ENCODE measurements at regions not wholly inside any gene's neighbourhood (a gene's known extent, or its start where the extent isn't known, plus 50 kb on each side); places are given as distances from the start of the nearest gene placed in this dataset.

DNA sequence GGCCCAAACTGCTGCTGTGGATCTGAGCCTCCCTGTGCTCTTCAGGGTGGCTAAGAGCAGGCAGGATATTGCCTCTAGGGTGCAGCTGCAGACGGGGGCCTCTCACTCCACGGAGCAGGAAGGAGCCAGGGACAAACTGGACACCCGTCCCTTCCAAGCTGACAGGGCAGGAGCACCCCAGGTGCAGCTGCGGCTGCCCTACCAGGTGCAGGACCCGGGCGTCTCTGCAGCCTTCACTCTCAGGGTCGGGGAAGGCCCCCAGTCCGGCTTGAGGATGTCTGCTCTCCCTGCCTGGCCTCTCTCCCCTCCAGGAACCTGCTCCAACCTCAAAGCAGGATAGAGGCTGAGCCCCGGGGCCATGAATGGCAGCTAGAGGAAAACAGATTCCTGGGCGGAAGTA is 1554.9 kb upstream of the CADM2 start:
- H3K4me1 ChIP-seq (ENCODE audit: control insufficient read depth, insufficient read depth, low read length) = no peaks in the 10 kb centered on the region
- POLR2A ChIA-PET = no interaction called here
- H3K36me3 ChIP-seq (ENCODE audit: control insufficient read depth in 2 of 2, insufficient read depth in 1 of 2, low read length in 2 of 2) = no peaks in the 10 kb centered on the region
- H3K9me3 ChIP-seq (ENCODE audit: control insufficient read depth, insufficient read depth, low read depth, low read length) = no peaks in the 10 kb centered on the region
- no peak overlapping the region for H3K27ac ChIP-seq (ENCODE audit: extremely low read depth, low read depth, low read length)
- no peak overlapping the region for H3K4me3 ChIP-seq (ENCODE audit: low read depth, low read length)
- TF ChIP-seq ZNF561 (tag by site-specific recombination; IDR thresholded peaks at IDR 0.05; ENCODE audit: borderline replicate concordance) (no peak), ZNF24 (tag by site-specific recombination; IDR thresholded peaks at IDR 0.05) (no peak), ZNF366 (tag by site-specific recombination; conservative IDR thresholded peaks at IDR 0.05) (no peak), ZBTB48 (tag by site-specific recombination; IDR thresholded peaks at IDR 0.05) (no peak), SCRT1 (tag by site-specific recombination; IDR thresholded peaks at IDR 0.05; ENCODE audit: borderline replicate concordance) (no peak), ZNF544 (tag by site-specific recombination; IDR thresholded peaks at IDR 0.05) (no peak), ZNF433 (tag by site-specific recombination; IDR thresholded peaks at IDR 0.05; ENCODE audit: low read depth) (no peak), ZNF274 (IDR thresholded peaks at IDR 0.05; ENCODE audit: low read length) (no peak), ZNF274 (tag by site-specific recombination; IDR thresholded peaks at IDR 0.05; ENCODE audit: borderline replicate concordance) (no peak), ZNF514 (tag by site-specific recombination; IDR thresholded peaks at IDR 0.05) (no peak), YY2 (tag by site-specific recombination; IDR thresholded peaks at IDR 0.05) (no peak), ZNF48 (tag by site-specific recombination; IDR thresholded peaks at IDR 0.05) (no peak), TCF7L2 (IDR thresholded peaks at IDR 0.05; ENCODE audit: borderline replicate concordance, low read depth, low read length) (no peak), ZNF266 (tag by site-specific recombination; IDR thresholded peaks at IDR 0.05; ENCODE audit: low read depth) (no peak)
- TF ChIP-seq, protein P1, sequence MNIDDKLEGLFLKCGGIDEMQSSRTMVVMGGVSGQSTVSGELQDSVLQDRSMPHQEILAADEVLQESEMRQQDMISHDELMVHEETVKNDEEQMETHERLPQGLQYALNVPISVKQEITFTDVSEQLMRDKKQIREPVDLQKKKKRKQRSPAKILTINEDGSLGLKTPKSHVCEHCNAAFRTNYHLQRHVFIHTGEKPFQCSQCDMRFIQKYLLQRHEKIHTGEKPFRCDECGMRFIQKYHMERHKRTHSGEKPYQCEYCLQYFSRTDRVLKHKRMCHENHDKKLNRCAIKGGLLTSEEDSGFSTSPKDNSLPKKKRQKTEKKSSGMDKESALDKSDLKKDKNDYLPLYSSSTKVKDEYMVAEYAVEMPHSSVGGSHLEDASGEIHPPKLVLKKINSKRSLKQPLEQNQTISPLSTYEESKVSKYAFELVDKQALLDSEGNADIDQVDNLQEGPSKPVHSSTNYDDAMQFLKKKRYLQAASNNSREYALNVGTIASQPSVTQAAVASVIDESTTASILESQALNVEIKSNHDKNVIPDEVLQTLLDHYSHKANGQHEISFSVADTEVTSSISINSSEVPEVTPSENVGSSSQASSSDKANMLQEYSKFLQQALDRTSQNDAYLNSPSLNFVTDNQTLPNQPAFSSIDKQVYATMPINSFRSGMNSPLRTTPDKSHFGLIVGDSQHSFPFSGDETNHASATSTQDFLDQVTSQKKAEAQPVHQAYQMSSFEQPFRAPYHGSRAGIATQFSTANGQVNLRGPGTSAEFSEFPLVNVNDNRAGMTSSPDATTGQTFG (tag by site-specific recombination; IDR thresholded peaks at IDR 0.05; ENCODE audit: borderline replicate concordance) = no peak
- CTCF ChIA-PET = no interaction called here

- ChIA-PET CTCF (no interaction called here), POLR2A (no interaction called here)
- H3K4me1 ChIP-seq (ENCODE audit: control insufficient read depth, insufficient read depth, low read length) = no peaks in the 10 kb centered on the region
- H3K4me3 ChIP-seq (ENCODE audit: low read depth, low read length) = no peak overlapping the region
- no peaks in the 10 kb centered on the region for H3K36me3 ChIP-seq (ENCODE audit: control insufficient read depth in 2 of 2, insufficient read depth in 1 of 2, low read length in 2 of 2)
- no peaks in the 10 kb centered on the region for H3K9me3 ChIP-seq (ENCODE audit: control insufficient read depth, insufficient read depth, low read depth, low read length)
- no peak overlapping the region for H3K27ac ChIP-seq (ENCODE audit: extremely low read depth, low read depth, low read length)
- TF ChIP-seq, protein P2, sequence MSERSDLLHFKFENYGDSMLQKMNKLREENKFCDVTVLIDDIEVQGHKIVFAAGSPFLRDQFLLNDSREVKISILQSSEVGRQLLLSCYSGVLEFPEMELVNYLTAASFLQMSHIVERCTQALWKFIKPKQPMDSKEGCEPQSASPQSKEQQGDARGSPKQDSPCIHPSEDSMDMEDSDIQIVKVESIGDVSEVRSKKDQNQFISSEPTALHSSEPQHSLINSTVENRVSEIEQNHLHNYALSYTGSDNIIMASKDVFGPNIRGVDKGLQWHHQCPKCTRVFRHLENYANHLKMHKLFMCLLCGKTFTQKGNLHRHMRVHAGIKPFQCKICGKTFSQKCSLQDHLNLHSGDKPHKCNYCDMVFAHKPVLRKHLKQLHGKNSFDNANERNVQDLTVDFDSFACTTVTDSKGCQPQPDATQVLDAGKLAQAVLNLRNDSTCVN (tag by site-specific recombination; optimal IDR thresholded peaks at IDR 0.05) = no peak
- no peak for TF ChIP-seq ZNF132 (tag by site-specific recombination; IDR thresholded peaks at IDR 0.05; ENCODE audit: borderline replicate concordance)
- no peak for TF ChIP-seq ZNF664 (tag by site-specific recombination; IDR thresholded peaks at IDR 0.05)
- no peak for TF ChIP-seq YY1 (tag by site-specific recombination; IDR thresholded peaks at IDR 0.05)
- no peak for TF ChIP-seq ZNF600 (tag by site-specific recombination; IDR thresholded peaks at IDR 0.05)
- no peak for TF ChIP-seq IKZF3 (tag by site-specific recombination; IDR thresholded peaks at IDR 0.05)
- TF ChIP-seq, protein P3, sequence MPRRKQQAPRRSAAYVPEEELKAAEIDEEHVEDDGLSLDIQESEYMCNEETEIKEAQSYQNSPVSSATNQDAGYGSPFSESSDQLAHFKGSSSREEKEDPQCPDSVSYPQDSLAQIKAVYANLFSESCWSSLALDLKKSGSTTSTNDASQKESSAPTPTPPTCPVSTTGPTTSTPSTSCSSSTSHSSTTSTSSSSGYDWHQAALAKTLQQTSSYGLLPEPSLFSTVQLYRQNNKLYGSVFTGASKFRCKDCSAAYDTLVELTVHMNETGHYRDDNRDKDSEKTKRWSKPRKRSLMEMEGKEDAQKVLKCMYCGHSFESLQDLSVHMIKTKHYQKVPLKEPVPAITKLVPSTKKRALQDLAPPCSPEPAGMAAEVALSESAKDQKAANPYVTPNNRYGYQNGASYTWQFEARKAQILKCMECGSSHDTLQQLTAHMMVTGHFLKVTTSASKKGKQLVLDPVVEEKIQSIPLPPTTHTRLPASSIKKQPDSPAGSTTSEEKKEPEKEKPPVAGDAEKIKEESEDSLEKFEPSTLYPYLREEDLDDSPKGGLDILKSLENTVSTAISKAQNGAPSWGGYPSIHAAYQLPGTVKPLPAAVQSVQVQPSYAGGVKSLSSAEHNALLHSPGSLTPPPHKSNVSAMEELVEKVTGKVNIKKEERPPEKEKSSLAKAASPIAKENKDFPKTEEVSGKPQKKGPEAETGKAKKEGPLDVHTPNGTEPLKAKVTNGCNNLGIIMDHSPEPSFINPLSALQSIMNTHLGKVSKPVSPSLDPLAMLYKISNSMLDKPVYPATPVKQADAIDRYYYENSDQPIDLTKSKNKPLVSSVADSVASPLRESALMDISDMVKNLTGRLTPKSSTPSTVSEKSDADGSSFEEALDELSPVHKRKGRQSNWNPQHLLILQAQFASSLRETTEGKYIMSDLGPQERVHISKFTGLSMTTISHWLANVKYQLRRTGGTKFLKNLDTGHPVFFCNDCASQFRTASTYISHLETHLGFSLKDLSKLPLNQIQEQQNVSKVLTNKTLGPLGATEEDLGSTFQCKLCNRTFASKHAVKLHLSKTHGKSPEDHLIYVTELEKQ (tag by site-specific recombination; IDR thresholded peaks at IDR 0.05; ENCODE audit: borderline replicate concordance) = no peak
- TF ChIP-seq SP3 (tag by site-specific recombination; IDR thresholded peaks at IDR 0.05) = no peak
- no peak for TF ChIP-seq MEIS1 (CRISPR knock-in tag; IDR thresholded peaks at IDR 0.05; ENCODE audit: borderline replicate concordance)
- no peak for TF ChIP-seq ZNF510 (tag by site-specific recombination; IDR thresholded peaks at IDR 0.05; ENCODE audit: insufficient replicate concordance)
- no peak for TF ChIP-seq ZNF37A (tag by site-specific recombination; IDR thresholded peaks at IDR 0.05)
- TF ChIP-seq ZNF843 (tag by site-specific recombination; IDR thresholded peaks at IDR 0.05) = no peak
- TF ChIP-seq ZNF558 (tag by site-specific recombination; IDR thresholded peaks at IDR 0.05) = no peak
- TF ChIP-seq ZNF138 (tag by site-specific recombination; IDR thresholded peaks at IDR 0.05; ENCODE audit: borderline replicate concordance) = no peak
- TF ChIP-seq ZNF707 (tag by site-specific recombination; IDR thresholded peaks at IDR 0.05) = no peak
Measured at GRCh38 chr3:83426300-83426699, 1532.5 kb upstream of the CADM2 start.

Measured in HEK293 (cell line).